Neural cell (in vitro differentiated cells): ENCODE measurements at regions not wholly inside any gene's neighbourhood (a gene's known extent, or its start where the extent isn't known, plus 50 kb on each side); places are given as distances from the start of the nearest gene placed in this dataset.

ENCODE experiments used
- H2AFZ ChIP-seq: fragments of 200-600, 300-800 bp; sonication (generic), shearing (Covaris generic); 2 replicates; pipeline ENCODE4 v1.6.0; 2014; ENCODE audit warnings: low read depth, mild to moderate bottlenecking, antibody characterized with exemption, low read length, moderate library complexity
- H3F3A ChIP-seq: fragments of 200-600 bp; shearing (Covaris generic); 2 replicates; pipeline ENCODE4 v1.6.1; 2016; ENCODE audit warnings: mild to moderate bottlenecking, moderate library complexity, mixed read lengths, antibody characterized with exemption, low read length; ENCODE audit not compliant: insufficient read depth, poor library complexity, severe bottlenecking
- H3K27ac ChIP-seq: fragments of 200-600, 300-800 bp; sonication (generic), shearing (Covaris generic); 2 replicates; pipeline ENCODE4 v1.5.1; 2014; ENCODE audit warnings: mild to moderate bottlenecking, low read length, moderate library complexity
- H3K27me3 ChIP-seq: fragments of 300-800, 200-600 bp; sonication (generic), shearing (Covaris generic); 2 replicates; pipeline ENCODE4 v1.6.0; 2014; ENCODE audit warnings: mild to moderate bottlenecking, low read depth, low read length, moderate library complexity; ENCODE audit not compliant: insufficient read depth
- H3K36me3 ChIP-seq: fragments of 300-800, 200-600 bp; sonication (generic), shearing (Covaris generic); 2 replicates; pipeline ENCODE4 v1.5.1; 2014; ENCODE audit warnings: mild to moderate bottlenecking, antibody characterized with exemption, low read length, moderate library complexity; ENCODE audit not compliant: insufficient read depth
- H3K4me2 ChIP-seq: fragments of 300-800, 200-600 bp; sonication (generic), shearing (Covaris generic); 2 replicates; pipeline ENCODE4 v1.6.0; 2014; ENCODE audit warnings: mild to moderate bottlenecking, low read length
- H3K4me3 ChIP-seq: fragments of 300-800, 200-600 bp; sonication (generic), shearing (Covaris generic); 2 replicates; pipeline ENCODE4 v1.5.1; 2014; ENCODE audit warnings: mild to moderate bottlenecking, low read length, moderate library complexity
- H3K79me2 ChIP-seq: fragments of 200-600 bp; shearing (Covaris generic); replicated peaks from 2 replicates; pipeline ENCODE4 v1.6.0; 2014; ENCODE audit warnings: mild to moderate bottlenecking, low read length, moderate library complexity; ENCODE audit not compliant: insufficient read depth
- H3K9ac ChIP-seq: fragments of 300-800, 200-600 bp; sonication (generic), shearing (Covaris generic); 2 replicates; pipeline ENCODE4 v1.6.1; 2016; ENCODE audit warnings: mild to moderate bottlenecking, low read length, mixed read lengths
- H3K9me2 ChIP-seq: fragments of 200-600 bp; shearing (Covaris generic); 2 replicates; pipeline ENCODE4 v1.6.1; 2016; ENCODE audit warnings: mild to moderate bottlenecking, low read length, mixed read lengths; ENCODE audit not compliant: insufficient read depth
- H3K9me3 ChIP-seq: fragments of 200-600, 300-800 bp; sonication (generic), shearing (Covaris generic); 2 replicates; pipeline ENCODE4 v1.6.1; 2016; ENCODE audit warnings: mild to moderate bottlenecking, mixed run types, low read length, moderate library complexity, mixed read lengths
- H4K20me1 ChIP-seq: fragments of 200-600 bp; shearing (Covaris generic); 2 replicates; pipeline ENCODE4 v1.6.1; 2016; ENCODE audit warnings: mild to moderate bottlenecking, mixed run types; ENCODE audit not compliant: insufficient read depth
- CTCF ChIP-seq: fragments of 450-650 bp; IDR thresholded peaks from 2 replicates; pipeline ENCODE4 v1.5.1; 2014; ENCODE audit warnings: antibody characterized with exemption, mild to moderate bottlenecking, moderate library complexity; ENCODE audit not compliant: poor library complexity, severe bottlenecking
- EP300 ChIP-seq: fragments of 450-650 bp; conservative IDR thresholded peaks from 2 replicates; pipeline ENCODE4 v1.6.1; 2014; ENCODE audit warnings: antibody characterized with exemption, mild to moderate bottlenecking, moderate library complexity; ENCODE audit not compliant: poor library complexity, severe bottlenecking
- EZH2 ChIP-seq: fragments of 200-600, 300-800 bp; shearing (Covaris generic), sonication (generic); IDR thresholded peaks from 2 replicates; pipeline ENCODE4 v1.6.1; 2014; ENCODE audit warnings: antibody characterized with exemption, low read length, borderline replicate concordance, mild to moderate bottlenecking; ENCODE audit not compliant: insufficient read depth, poor library complexity, severe bottlenecking
- MXI1 ChIP-seq: fragments of 450-650 bp; conservative IDR thresholded peaks from 2 replicates; pipeline ENCODE4 v1.6.1; 2014; ENCODE audit warnings: antibody characterized with exemption, mild to moderate bottlenecking; ENCODE audit not compliant: poor library complexity, severe bottlenecking
- POLR2AphosphoS5 ChIP-seq: IDR thresholded peaks from 2 replicates; pipeline ENCODE4 v1.6.1; 2012
- RAD21 ChIP-seq: fragments of 450-650 bp; conservative IDR thresholded peaks from 2 replicates; pipeline ENCODE4 v1.6.1; 2014; ENCODE audit warnings: antibody characterized with exemption, mild to moderate bottlenecking, moderate library complexity
- REST ChIP-seq: IDR thresholded peaks from 2 replicates; pipeline ENCODE4 v1.6.1; 2012; ENCODE audit warnings: borderline replicate concordance
- SMC3 ChIP-seq: fragments of 450-650 bp; conservative IDR thresholded peaks from 2 replicates; pipeline ENCODE4 v1.6.1; 2014; ENCODE audit warnings: antibody characterized with exemption, mild to moderate bottlenecking, moderate library complexity; ENCODE audit not compliant: poor library complexity
- TAF1 ChIP-seq: IDR thresholded peaks from 2 replicates; pipeline ENCODE4 v1.6.1; 2012; ENCODE audit warnings: low read depth

- Histone ChIP-seq H3K27me3 (no peaks in the 10 kb centered on the region), H3K4me2 (no peak overlapping the region), H3F3A (no peaks in the 10 kb centered on the region), H3K36me3 (no peaks in the 10 kb centered on the region), H3K79me2 (no peaks in the 10 kb centered on the region), H3K4me3 (no peak overlapping the region), H4K20me1 (no peaks in the 10 kb centered on the region), H3K9me3 (no peaks in the 10 kb centered on the region), H3K9me2 (no peaks in the 10 kb centered on the region), H3K27ac (no peak overlapping the region), H2AFZ (no peak overlapping the region), H3K9ac (no peak overlapping the region)
- no peak for TF ChIP-seq RAD21
- TF ChIP-seq CTCF: no peak
- no peak for TF ChIP-seq POLR2AphosphoS5
- no peak for TF ChIP-seq EP300
- TF ChIP-seq SMC3: no peak
- TF ChIP-seq REST: no peak
- no peak for TF ChIP-seq TAF1
- TF ChIP-seq EZH2: no peak
- TF ChIP-seq MXI1: no peak
Measured at GRCh38 chr10:80784695-80785094, 247.0 kb downstream of the SH2D4B start.

GRCh38 chr10:80786322-80786721 lies 248.6 kb downstream of the SH2D4B start:
- H3K79me2 ChIP-seq: no peaks in the 10 kb centered on the region

More at GRCh38 chr10:80786322-80786721, 248.6 kb downstream of the SH2D4B start:
- no peaks in the 10 kb centered on the region for H3K27me3 ChIP-seq
- no peaks in the 10 kb centered on the region for H3K36me3 ChIP-seq
- H3K4me2 ChIP-seq: no peak overlapping the region
- H3K9me3 ChIP-seq: no peaks in the 10 kb centered on the region
- no peaks in the 10 kb centered on the region for H3K9me2 ChIP-seq
- no peaks in the 10 kb centered on the region for H4K20me1 ChIP-seq
- H3K27ac ChIP-seq: no peak overlapping the region
- H3K9ac ChIP-seq: no peak overlapping the region
- TF ChIP-seq EZH2: no peak
- no peak for TF ChIP-seq POLR2AphosphoS5
- TF ChIP-seq CTCF: no peak
- no peak for TF ChIP-seq SMC3
- TF ChIP-seq RAD21: no peak
- TF ChIP-seq EP300: no peak
- TF ChIP-seq TAF1: no peak
- TF ChIP-seq REST: no peak
- TF ChIP-seq MXI1: no peak
- no peak overlapping the region for H3K4me3 ChIP-seq
- no peak overlapping the region for H2AFZ ChIP-seq
- no peaks in the 10 kb centered on the region for H3F3A ChIP-seq
